Progenitor cell of endocrine pancreas (in vitro differentiated cells): ENCODE measurements at regions not wholly inside any gene's neighbourhood (a gene's known extent, or its start where the extent isn't known, plus 50 kb on each side); places are given as distances from the start of the nearest gene placed in this dataset.

Experiments
- DNase-seq: peaks from one replicate; pipeline ENCODE4 v3.0.0; 2021; ENCODE audit warnings: low spot score; ENCODE audit not compliant: unreplicated experiment
- H3K27ac Mint-ChIP-seq: 2 replicates; pipeline ENCODE4 v1.8.0; 2021; ENCODE audit warnings: mild to moderate bottlenecking, moderate library complexity, mixed read lengths
- H3K27me3 Mint-ChIP-seq: 2 replicates; pipeline ENCODE4 v1.8.0; 2021; ENCODE audit warnings: mixed read lengths
- H3K36me3 Mint-ChIP-seq: 2 replicates; pipeline ENCODE4 v1.8.0; 2022; ENCODE audit warnings: mixed read lengths; ENCODE audit not compliant: insufficient read depth
- H3K4me1 Mint-ChIP-seq: 2 replicates; pipeline ENCODE4 v1.8.0; 2021; ENCODE audit warnings: low read depth, mixed read lengths
- H3K4me3 Mint-ChIP-seq: 2 replicates; pipeline ENCODE4 v1.8.0; 2021; ENCODE audit warnings: low read depth, mild to moderate bottlenecking, moderate library complexity, mixed read lengths
- H3K9me3 Mint-ChIP-seq: 2 replicates; pipeline ENCODE4 v1.8.0; 2021; ENCODE audit warnings: low read depth, mixed read lengths
- TF ChIP-seq, protein P1 (sequence below): fragments of 200-600 bp; sonication (generic); IDR thresholded peaks from one replicate; pipeline ENCODE4 v1.5.0; 2021; ENCODE audit warnings: antibody characterized with exemption, mild to moderate bottlenecking; ENCODE audit not compliant: unreplicated experiment

DNA sequence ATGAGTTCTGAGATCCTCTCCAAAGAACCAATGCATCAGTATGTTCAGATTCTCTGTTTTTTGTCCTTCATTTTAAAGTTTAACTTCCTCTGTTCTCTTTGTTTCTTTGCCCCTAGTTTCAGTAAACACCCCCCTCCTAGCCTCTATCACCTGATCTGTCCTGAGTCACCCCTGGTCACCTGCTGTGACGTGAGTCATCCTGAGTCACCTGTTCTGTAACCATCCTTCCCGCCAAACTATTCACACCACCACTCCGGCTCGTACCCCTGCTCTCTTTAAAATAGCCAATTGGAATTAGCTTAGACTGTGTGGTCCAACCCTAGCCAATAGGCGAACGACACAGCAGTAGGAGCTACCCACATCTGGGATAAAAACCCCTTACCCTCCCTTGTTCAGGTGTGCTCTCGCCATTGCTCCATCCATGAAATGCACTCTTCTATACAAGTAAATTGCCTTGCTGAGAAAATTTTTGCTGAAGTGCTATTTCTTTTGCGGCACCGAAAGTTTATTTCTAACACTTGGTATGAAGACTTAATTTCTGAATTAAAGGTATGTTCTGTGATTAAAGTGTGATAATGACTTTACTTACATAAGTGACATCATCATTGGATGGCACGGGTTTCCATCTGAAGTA, 318.4 kb downstream of the AASDHPPT start:
- Mint-ChIP-seq H3K4me1 (peaks cover 14% of the 10 kb centered on the region), H3K9me3 (peaks cover 13% of the 10 kb centered on the region), H3K4me3 (no peak overlapping the region), H3K27ac (no peak overlapping the region), H3K27me3 (no peaks in the 10 kb centered on the region), H3K36me3 (peaks cover 8% of the 10 kb centered on the region)
- DNase-seq, result no peak
- TF ChIP-seq, protein P1, sequence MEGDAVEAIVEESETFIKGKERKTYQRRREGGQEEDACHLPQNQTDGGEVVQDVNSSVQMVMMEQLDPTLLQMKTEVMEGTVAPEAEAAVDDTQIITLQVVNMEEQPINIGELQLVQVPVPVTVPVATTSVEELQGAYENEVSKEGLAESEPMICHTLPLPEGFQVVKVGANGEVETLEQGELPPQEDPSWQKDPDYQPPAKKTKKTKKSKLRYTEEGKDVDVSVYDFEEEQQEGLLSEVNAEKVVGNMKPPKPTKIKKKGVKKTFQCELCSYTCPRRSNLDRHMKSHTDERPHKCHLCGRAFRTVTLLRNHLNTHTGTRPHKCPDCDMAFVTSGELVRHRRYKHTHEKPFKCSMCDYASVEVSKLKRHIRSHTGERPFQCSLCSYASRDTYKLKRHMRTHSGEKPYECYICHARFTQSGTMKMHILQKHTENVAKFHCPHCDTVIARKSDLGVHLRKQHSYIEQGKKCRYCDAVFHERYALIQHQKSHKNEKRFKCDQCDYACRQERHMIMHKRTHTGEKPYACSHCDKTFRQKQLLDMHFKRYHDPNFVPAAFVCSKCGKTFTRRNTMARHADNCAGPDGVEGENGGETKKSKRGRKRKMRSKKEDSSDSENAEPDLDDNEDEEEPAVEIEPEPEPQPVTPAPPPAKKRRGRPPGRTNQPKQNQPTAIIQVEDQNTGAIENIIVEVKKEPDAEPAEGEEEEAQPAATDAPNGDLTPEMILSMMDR, result no peak

DNA sequence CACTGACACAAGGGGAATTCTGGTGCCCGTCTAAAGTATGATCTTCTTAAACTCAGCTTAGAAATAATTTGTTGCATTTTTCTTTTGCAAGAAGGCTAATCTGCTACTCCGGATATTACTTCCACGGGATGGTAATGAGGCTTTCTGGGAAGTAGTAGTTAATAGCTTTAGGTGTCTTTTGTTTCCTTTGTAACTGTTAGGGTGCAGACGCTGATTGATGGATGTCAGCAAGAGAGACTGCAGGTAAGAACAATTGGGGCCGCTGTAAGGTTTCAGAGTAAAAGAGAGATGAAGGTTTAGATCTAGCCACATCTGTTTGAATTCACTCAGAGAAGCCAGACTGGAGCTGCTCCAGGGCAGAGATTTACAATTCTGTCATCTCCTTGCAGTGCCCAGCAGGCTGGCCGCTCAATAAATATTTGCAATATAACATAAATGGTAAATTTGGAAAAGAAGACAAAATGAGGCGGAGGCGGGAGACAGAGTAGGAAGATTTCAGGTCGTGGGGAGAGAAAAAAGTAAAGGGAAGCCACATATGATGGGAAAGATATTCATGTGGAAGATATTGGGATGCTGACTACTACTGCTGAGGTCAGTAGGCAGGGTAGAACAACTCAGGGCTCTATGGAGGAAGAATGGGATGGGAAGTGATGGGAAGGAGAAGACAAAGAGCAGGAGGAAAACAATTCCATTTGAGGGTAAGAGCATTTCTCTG, 320.5 kb downstream of the AASDHPPT start:
- no peaks in the 10 kb centered on the region for H3K27me3 Mint-ChIP-seq
- H3K36me3 Mint-ChIP-seq, result peaks cover 8% of the 10 kb centered on the region
- H3K27ac Mint-ChIP-seq, result no peak overlapping the region
- H3K4me3 Mint-ChIP-seq, result no peak overlapping the region
- peaks cover 10% of the 10 kb centered on the region for H3K4me1 Mint-ChIP-seq
- DNase-seq, result no peak
- TF ChIP-seq, protein P1, result no peak
- H3K9me3 Mint-ChIP-seq, result peaks cover 13% of the 10 kb centered on the region

DNA sequence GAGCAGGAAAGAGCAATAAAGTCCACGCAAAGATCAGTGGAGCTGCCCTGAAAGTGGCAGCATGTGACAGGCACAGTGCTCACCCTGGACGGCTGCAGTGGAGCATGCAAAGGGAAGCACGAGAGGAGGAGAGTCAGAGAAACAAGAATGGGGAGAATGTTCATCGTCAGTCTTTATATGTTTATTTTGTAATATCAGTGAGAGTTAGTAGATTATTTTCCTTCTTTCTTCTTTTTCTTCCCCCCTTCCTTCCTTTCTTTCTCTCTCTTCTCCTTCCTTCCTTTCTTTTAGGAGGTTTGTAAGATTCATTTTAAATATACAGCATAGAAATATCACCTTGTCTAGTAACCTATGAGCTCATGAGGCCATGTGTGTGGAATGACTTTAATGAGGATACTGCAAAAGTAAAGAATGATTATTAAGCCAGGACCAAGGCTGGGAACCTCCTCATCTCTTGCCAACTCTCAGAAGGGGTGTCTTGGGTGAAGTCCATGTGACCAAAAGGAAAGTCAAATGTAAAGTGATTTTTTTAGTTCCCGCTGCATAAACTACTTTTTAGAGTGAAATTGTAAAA, 321.1 kb downstream of the AASDHPPT start:
- Mint-ChIP-seq H3K27me3 (no peaks in the 10 kb centered on the region), H3K4me3 (no peak overlapping the region), H3K36me3 (peaks cover 8% of the 10 kb centered on the region), H3K4me1 (peaks cover 10% of the 10 kb centered on the region), H3K27ac (no peak overlapping the region), H3K9me3 (peaks cover 15% of the 10 kb centered on the region)
- no peak for DNase-seq
- TF ChIP-seq, protein P1, result no peak

DNA sequence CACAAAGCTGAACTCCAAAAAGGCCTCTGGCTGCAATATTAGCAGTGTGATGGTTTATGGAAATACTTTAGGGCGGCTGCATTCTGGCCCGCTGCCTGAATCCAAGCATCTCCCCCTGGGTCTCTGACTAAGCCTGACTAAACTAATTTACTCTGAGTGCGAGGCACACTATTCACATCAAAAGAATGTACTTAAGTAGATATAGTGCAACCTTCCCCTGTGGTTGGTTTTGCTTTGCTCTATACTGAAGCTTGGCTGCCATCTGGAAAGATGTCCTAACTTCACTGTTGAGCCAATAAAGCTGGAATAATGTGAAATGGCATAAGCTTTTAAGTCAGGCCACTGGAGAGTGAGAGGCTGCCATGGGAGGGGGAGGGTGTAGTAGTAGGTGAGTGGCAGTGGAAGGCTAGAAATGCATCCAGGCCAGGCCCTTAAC, 321.6 kb downstream of the AASDHPPT start:
- TF ChIP-seq, protein P1, result no peak
- Mint-ChIP-seq H3K4me1 (peaks cover 10% of the 10 kb centered on the region), H3K4me3 (no peak overlapping the region), H3K27me3 (no peaks in the 10 kb centered on the region), H3K36me3 (peaks cover 9% of the 10 kb centered on the region), H3K9me3 (peaks cover 17% of the 10 kb centered on the region), H3K27ac (no peak overlapping the region)
- DNase-seq, result no peak

DNA sequence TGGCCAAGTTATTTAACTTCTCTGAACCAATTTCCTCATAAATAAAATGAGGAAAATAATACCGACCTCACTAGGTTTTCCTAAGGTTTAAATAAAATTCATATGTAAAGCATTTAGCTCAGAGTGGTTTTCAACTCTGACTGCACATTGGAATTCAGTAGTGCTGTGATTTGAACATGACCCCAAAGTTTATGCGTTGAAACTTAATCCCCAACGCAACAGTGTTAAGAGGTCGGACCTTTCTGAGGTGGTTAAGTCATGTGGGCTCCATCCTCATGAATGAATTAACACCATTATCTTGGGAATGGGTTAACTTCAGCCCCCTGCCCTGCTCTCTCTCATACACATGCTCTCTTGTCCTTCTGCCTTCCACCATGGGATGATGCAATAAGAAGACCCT, 322.2 kb downstream of the AASDHPPT start:
- DNase-seq, result no peak
- H3K36me3 Mint-ChIP-seq, result peaks cover 7% of the 10 kb centered on the region
- no peak overlapping the region for H3K4me3 Mint-ChIP-seq
- H3K27me3 Mint-ChIP-seq, result no peaks in the 10 kb centered on the region
- peaks cover 10% of the 10 kb centered on the region for H3K4me1 Mint-ChIP-seq
- peaks cover 20% of the 10 kb centered on the region for H3K9me3 Mint-ChIP-seq
- TF ChIP-seq, protein P1, result no peak
- H3K27ac Mint-ChIP-seq, result no peak overlapping the region
